ENCODE measurements at regions not wholly inside any gene's neighbourhood (a gene's known extent, or its start where the extent isn't known, plus 50 kb on each side); places are given as distances from the start of the nearest gene placed in this dataset.

DNA sequence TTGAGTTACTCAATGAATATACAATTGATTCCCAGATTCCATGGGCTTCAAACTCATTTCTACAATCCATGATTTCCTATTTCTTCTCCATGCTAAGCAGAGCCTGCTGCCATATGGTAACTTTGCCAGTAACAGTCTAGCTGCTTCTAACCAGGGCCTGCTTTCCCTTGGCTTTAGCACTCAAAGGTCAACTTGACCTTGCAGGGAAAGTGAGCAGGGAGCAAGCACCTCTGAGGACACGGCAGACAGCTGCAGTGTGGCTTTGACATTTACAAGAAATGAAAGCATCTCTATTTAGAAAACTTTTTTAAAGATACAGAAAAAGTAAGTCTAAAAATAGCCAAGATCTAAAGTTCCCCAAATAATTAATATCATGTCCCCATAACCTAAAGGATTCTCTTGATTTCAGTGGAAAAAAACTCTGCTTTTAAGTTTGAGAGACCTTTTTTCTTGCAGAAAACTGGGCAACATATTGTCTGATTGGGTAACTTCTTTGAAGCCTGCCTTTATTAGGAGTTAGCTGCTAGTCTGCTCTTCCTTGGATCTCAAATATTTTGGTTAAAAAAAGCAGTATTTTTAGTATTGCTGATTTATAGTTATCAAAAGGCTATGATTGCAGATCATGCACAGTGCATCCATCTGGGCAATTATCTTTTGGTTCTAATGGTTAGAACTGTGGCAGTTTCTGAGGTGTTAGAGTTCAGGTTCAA, 257.9 kb downstream of the AHR start:
- Histone ChIP-seq H3K27ac (ENCODE audit: low read depth, low read length) (no peak overlapping the region), H3K4me3 (ENCODE audit: low read length) (no peak overlapping the region), H3K4me2 (ENCODE audit: low read length) (no peak overlapping the region), H4K20me1 (ENCODE audit: control insufficient read depth, insufficient read depth, low read depth, low read length) (no peaks in the 10 kb centered on the region), H3K9me3 (ENCODE audit: control insufficient read depth, insufficient read depth, low read length) (no peaks in the 10 kb centered on the region), H3F3A (ENCODE audit: control insufficient read depth, insufficient read depth) (no peaks in the 10 kb centered on the region), H3K79me2 (ENCODE audit: control insufficient read depth, low read length) (no peaks in the 10 kb centered on the region), H3K9me2 (replicated peaks; ENCODE audit: control insufficient read depth, low read length) (no peaks in the 10 kb centered on the region; the same call in 1 of the 2 replicates), H3K27me3 (ENCODE audit: control insufficient read depth, low read length) (no peaks in the 10 kb centered on the region), H3K36me3 (ENCODE audit: control insufficient read depth, low read length) (no peaks in the 10 kb centered on the region), H3K4me1 (ENCODE audit: control insufficient read depth, low read length) (no peaks in the 10 kb centered on the region)
- TF ChIP-seq, protein P1, sequence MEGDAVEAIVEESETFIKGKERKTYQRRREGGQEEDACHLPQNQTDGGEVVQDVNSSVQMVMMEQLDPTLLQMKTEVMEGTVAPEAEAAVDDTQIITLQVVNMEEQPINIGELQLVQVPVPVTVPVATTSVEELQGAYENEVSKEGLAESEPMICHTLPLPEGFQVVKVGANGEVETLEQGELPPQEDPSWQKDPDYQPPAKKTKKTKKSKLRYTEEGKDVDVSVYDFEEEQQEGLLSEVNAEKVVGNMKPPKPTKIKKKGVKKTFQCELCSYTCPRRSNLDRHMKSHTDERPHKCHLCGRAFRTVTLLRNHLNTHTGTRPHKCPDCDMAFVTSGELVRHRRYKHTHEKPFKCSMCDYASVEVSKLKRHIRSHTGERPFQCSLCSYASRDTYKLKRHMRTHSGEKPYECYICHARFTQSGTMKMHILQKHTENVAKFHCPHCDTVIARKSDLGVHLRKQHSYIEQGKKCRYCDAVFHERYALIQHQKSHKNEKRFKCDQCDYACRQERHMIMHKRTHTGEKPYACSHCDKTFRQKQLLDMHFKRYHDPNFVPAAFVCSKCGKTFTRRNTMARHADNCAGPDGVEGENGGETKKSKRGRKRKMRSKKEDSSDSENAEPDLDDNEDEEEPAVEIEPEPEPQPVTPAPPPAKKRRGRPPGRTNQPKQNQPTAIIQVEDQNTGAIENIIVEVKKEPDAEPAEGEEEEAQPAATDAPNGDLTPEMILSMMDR (IDR thresholded peaks at IDR 0.05; ENCODE audit: low read depth, low read length, poor library complexity, severe bottlenecking): no peak
- no peak for TF ChIP-seq EZH2phosphoT487 (IDR thresholded peaks at IDR 0.05; ENCODE audit: borderline replicate concordance, low read length)

DNA sequence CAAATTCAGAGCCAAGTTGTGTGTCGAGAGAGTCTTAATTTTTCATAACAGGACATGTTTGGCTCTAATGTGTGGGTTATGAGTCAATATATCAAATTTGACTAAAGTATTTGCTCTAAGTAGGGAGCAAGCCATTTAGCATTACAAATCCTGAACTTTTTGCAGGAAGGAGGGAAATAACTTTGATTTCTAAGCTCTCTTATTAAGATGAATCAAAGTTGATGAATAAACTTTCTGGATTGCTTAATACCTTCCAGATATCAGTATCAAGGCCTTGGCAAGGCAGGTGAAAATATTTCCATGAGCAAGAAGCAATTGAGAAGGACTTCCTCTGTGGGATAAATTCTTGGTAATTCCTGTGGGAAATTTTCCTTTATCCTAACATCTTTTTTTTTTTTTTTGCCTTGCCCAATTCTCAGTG, 258.8 kb downstream of the AHR start:
- H3K79me2 ChIP-seq (ENCODE audit: control insufficient read depth, low read length): no peaks in the 10 kb centered on the region
- H3K27ac ChIP-seq (ENCODE audit: low read depth, low read length): no peak overlapping the region
- H3K9me2 ChIP-seq (replicated peaks; ENCODE audit: control insufficient read depth, low read length): no peaks in the 10 kb centered on the region; the same call in none of the 2 replicates
- H3K4me2 ChIP-seq (ENCODE audit: low read length): no peak overlapping the region
- H3K27me3 ChIP-seq (ENCODE audit: control insufficient read depth, low read length): no peaks in the 10 kb centered on the region
- H4K20me1 ChIP-seq (ENCODE audit: control insufficient read depth, insufficient read depth, low read depth, low read length): no peaks in the 10 kb centered on the region
- no peaks in the 10 kb centered on the region for H3K9me3 ChIP-seq (ENCODE audit: control insufficient read depth, insufficient read depth, low read length)
- no peak for TF ChIP-seq EZH2phosphoT487 (IDR thresholded peaks at IDR 0.05; ENCODE audit: borderline replicate concordance, low read length)
- TF ChIP-seq, protein P1 (IDR thresholded peaks at IDR 0.05; ENCODE audit: low read depth, low read length, poor library complexity, severe bottlenecking): no peak
- H3F3A ChIP-seq (ENCODE audit: control insufficient read depth, insufficient read depth): no peaks in the 10 kb centered on the region
- no peaks in the 10 kb centered on the region for H3K4me1 ChIP-seq (ENCODE audit: control insufficient read depth, low read length)
- H3K36me3 ChIP-seq (ENCODE audit: control insufficient read depth, low read length): no peaks in the 10 kb centered on the region
- no peak overlapping the region for H3K4me3 ChIP-seq (ENCODE audit: low read length)

DNA sequence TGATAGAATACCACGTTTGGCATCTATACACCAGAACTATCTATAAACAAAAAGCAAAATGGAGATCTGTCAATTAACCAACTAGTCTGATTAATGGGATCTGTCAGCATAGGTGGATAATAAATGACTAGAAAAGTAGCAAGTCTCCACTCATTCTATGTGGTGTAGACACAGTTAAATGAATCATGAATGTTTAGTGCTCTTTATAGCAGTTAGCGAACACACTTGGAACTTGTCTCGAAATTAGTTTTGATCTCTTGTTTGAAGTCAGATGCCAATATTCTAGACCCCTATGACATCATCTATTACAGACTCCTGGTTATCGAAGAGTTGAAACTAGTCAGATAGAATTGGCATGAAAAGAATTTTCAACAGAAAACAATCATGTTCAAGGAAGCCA, 259.7 kb downstream of the AHR start:
- no peak overlapping the region for H3K4me3 ChIP-seq (ENCODE audit: low read length)
- H3K4me1 ChIP-seq (ENCODE audit: control insufficient read depth, low read length): no peaks in the 10 kb centered on the region
- no peaks in the 10 kb centered on the region for H3K27me3 ChIP-seq (ENCODE audit: control insufficient read depth, low read length)
- no peak overlapping the region for H3K27ac ChIP-seq (ENCODE audit: low read depth, low read length)
- no peaks in the 10 kb centered on the region for H3K79me2 ChIP-seq (ENCODE audit: control insufficient read depth, low read length)
- no peak overlapping the region for H3K4me2 ChIP-seq (ENCODE audit: low read length)
- H3F3A ChIP-seq (ENCODE audit: control insufficient read depth, insufficient read depth): no peaks in the 10 kb centered on the region
- H3K9me2 ChIP-seq (replicated peaks; ENCODE audit: control insufficient read depth, low read length): no peaks in the 10 kb centered on the region; the same call in none of the 2 replicates
- no peaks in the 10 kb centered on the region for H3K36me3 ChIP-seq (ENCODE audit: control insufficient read depth, low read length)
- no peaks in the 10 kb centered on the region for H3K9me3 ChIP-seq (ENCODE audit: control insufficient read depth, insufficient read depth, low read length)
- no peak for TF ChIP-seq EZH2phosphoT487 (IDR thresholded peaks at IDR 0.05; ENCODE audit: borderline replicate concordance, low read length)
- TF ChIP-seq, protein P1 (IDR thresholded peaks at IDR 0.05; ENCODE audit: low read depth, low read length, poor library complexity, severe bottlenecking): no peak
- H4K20me1 ChIP-seq (ENCODE audit: control insufficient read depth, insufficient read depth, low read depth, low read length): no peaks in the 10 kb centered on the region

Data from DOHH2 (cell line).